CD4-positive, alpha-beta T cell treated with Interleukin-21 for 1 hour (primary cell): ENCODE measurements at regions not wholly inside any gene's neighbourhood (a gene's known extent, or its start where the extent isn't known, plus 50 kb on each side); places are given as distances from the start of the nearest gene placed in this dataset.

ENCODE experiments used
- DNase-seq: peaks from one replicate; pipeline ENCODE4 v3.0.0-alpha.2; 2020

DNA sequence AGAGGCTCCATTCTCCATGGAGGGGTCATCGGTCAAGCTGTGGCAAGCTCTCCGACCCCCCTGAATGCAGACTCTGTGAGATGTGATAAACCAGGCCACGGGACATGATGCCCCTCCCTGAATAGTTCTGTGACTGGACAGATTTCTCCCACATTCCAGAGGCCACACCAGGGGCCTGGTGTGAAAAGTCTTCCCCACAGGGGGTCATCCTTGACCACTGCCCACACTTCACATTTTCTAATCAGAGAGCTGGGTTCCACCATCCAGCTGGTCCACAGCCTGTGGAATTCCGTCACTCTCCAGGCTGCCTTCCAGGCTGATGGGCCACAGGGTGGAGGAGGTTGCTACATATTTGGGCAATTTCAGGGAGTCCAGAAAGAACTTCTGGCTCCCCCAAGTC lies 51.3 kb upstream of the CYRIA start:
- DNase-seq = no peak

DNA sequence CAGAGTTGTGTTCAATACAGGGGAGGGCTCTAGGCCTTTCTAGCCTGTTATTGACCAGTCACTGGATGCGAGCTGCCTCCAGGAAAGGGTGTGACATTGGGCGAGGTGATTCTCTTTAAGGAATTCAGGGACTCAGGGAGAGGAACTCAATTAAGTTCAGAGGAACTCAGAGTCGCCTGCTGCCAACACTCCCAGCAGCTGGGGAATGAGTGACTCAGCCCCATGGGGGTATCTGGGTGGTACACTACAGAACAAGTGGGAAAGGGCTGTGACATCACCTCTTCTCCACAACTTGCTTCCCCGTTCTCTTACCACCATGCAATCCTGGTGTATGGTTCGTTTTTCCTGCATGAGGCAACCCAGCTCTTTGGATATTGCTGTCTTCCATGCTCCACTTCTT lies 50.4 kb upstream of the CYRIA start:
- no peak for DNase-seq
